CD4-positive, alpha-beta T cell treated with Interleukin-17A for 1 hour (primary cell): ENCODE measurements at regions not wholly inside any gene's neighbourhood (a gene's known extent, or its start where the extent isn't known, plus 50 kb on each side); places are given as distances from the start of the nearest gene placed in this dataset.
"Not testable (repeated sequence)": the region's sequence is repeated elsewhere in the genome, so short reads cannot be mapped to it uniquely, and the experiment has no call there.

ENCODE experiments used
- DNase-seq: peaks from one replicate; pipeline ENCODE4 v3.0.0-alpha.2; 2020

GRCh38 chr12:97005174-97005573, 98.1 kb downstream of the NEDD1 start:
- no peak for DNase-seq

GRCh38 chr12:97005646-97006045, 98.6 kb downstream of the NEDD1 start:
- no peak for DNase-seq

- no peak for DNase-seq
Observed at GRCh38 chr12:97006585-97006984, 99.5 kb downstream of the NEDD1 start.

- no peak for DNase-seq
Observed at GRCh38 chr12:97016163-97016562, 109.1 kb downstream of the NEDD1 start.

- DNase-seq, result no peak
Observed at GRCh38 chr12:97017213-97017612, 110.2 kb downstream of the NEDD1 start.

GRCh38 chr12:97022536-97023230, 115.6 kb downstream of the NEDD1 start:
- DNase-seq, result no peak

- no peak for DNase-seq
Observed at GRCh38 chr12:97024393-97024792, 117.3 kb downstream of the NEDD1 start.

- no peak for DNase-seq
Observed at GRCh38 chr12:97026901-97027300, 119.8 kb downstream of the NEDD1 start.

GRCh38 chr12:97027482-97027881, 120.4 kb downstream of the NEDD1 start:
- no peak for DNase-seq

- no peak for DNase-seq
Observed at GRCh38 chr12:97038131-97038530, 131.1 kb downstream of the NEDD1 start.

GRCh38 chr12:97038834-97039233, 131.8 kb downstream of the NEDD1 start:
- DNase-seq, result no peak

GRCh38 chr12:97046901-97047300, 139.8 kb downstream of the NEDD1 start:
- no peak for DNase-seq

- no peak for DNase-seq
Observed at GRCh38 chr12:97047361-97047760, 140.3 kb downstream of the NEDD1 start.

GRCh38 chr12:97048421-97049035, 141.5 kb downstream of the NEDD1 start:
- DNase-seq, result no peak

GRCh38 chr12:97050509-97050908, 143.5 kb downstream of the NEDD1 start:
- no peak for DNase-seq

- no peak for DNase-seq
Observed at GRCh38 chr12:97051341-97051740, 144.3 kb downstream of the NEDD1 start.

- no peak for DNase-seq
Observed at GRCh38 chr12:97061171-97061570, 154.1 kb downstream of the NEDD1 start.

GRCh38 chr12:97063292-97063935, 156.4 kb downstream of the NEDD1 start:
- no peak for DNase-seq

- no peak for DNase-seq
Observed at GRCh38 chr12:97075161-97075933, 168.3 kb downstream of the NEDD1 start.

- DNase-seq, result no peak
Observed at GRCh38 chr12:97075934-97076630, 169.0 kb downstream of the NEDD1 start.

GRCh38 chr12:97076912-97077311, 169.9 kb downstream of the NEDD1 start:
- not testable (repeated sequence) for DNase-seq

GRCh38 chr12:97082029-97082428, 175.0 kb downstream of the NEDD1 start:
- DNase-seq, result no peak

GRCh38 chr12:97093187-97093683, 186.2 kb downstream of the NEDD1 start:
- DNase-seq, result no peak
